Muscle of arm (tissue), 1 donor: ENCODE measurements at regions not wholly inside any gene's neighbourhood (a gene's known extent, or its start where the extent isn't known, plus 50 kb on each side); places are given as distances from the start of the nearest gene placed in this dataset.

Experiments
- DNase-seq: peaks from one replicate; pipeline ENCODE4 v3.0.0-alpha.2; 2013

DNA sequence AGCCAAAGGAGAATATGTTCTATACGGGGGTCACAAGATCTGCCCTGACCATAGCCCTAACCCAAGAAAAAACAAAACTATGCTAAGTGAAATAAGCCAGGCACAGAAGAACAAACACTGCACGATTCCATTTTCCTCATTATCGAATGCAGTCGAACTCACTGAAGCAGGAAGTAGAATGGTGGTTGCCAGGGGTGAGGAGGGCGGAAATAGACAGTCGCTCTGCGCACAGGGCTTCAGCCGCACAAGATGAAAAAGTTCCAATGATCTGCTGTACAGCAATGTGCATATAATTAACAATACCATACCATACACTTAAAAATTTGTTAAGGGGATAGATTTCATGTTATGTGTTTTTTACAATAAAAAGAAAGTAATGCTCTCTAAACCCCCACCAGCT lies 257.7 kb downstream of the TXNL1 start:
- no peak for DNase-seq

DNA sequence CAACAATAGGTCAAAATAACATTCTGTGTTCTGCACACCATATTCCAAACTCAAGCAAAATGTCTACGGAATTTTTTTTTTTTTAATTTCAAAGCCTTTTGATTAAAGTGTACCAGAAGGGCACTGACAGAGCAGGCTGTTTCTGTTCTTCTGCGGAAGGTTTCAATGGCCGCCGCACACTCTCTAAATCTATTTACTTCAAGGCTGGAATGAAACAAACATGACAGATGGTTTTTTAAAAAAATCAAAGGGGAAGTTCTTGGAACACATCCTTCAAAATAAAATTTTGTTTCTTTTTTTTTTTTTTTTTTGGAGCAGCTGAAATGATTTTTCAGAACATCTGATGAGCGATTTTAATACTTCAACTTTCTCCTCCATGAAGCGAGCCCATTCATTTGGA lies 259.1 kb downstream of the TXNL1 start:
- no peak for DNase-seq

DNA sequence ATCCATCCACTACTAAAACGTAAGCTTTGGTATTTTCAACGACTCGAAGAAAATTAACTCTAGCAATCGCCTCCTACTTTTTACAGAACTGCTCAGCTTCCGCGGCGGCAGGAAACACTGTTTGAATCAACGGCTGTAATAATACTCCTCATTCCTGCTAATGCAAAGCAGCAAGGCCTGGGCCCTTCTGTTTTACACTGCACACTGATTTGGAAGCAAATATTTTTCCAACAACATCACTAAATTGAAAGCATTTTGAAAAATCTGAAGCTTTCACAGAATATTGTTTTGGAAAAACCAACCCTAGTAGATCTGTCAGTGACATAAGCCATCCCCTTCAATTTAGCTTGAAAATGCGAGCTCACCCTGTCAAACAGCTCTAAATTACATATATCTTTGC lies 261.2 kb downstream of the TXNL1 start:
- DNase-seq = no peak

DNA sequence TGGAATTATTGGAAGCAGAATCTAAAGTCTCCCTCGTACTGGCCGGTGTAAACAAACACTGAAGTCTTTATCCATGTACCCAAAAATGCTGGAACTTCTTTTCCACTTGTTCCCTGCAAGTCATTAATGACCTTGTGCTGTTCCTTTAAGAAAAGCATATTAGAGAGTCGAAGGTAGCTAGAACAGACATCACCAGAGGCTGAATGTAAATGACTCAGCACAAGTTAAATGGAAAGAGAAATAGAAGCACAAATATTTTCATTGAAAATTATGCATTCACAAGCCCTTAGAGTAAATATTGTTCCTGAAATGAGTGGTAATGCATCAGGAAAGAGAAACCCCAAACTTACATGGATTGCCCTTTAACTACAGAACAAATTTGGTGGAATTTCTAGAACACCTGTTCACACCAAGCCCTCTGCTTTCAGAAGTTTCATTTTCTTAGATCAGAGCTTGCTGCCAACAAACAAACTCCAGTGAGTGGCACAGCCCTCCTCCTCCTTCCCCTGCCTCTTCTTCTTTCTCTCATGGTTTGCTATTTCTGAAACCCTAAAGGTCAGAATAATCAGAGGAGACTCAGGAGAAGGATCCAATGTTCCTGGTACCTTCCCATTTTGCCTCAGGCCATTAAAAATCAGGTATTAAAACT lies 264.3 kb downstream of the TXNL1 start:
- DNase-seq = no peak

DNA sequence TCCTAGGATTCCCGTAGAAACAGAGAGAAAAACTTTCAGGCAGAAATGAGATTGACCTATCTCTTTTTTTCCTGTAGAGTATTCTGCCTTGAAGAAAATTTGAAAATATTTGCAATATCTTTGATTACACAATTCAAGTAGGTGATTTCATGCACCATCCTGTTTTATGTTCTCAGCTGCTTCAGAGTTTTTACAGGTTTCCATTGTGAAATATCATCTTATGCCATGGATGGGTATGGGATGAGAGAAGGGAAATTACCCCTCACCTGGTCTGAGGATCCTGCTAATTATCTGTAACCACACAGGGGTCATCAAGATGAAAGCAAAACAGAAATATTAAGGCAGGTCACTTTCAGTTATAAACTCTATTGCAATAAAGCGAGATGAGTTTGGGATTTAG lies 264.8 kb downstream of the TXNL1 start:
- DNase-seq = no peak

DNA sequence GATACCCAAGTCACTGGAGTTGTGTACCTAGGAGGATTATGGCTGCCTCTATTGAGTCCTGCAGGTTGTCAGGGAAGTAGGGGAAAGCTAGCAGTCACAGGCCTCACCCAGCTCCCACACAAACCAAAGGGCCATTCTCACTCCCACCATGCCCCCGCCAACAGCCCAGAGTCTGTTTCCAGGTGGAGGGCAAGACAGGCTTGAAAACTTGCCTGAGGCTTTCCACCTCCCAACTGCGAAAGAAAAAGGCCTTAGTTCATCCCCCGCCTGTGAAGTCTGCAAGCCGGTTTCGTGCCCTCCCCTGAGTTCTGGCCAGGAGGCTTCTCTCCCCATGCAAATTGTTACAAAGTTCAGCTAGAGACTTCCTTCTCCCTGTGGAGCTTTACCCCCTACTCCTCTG lies 270.3 kb downstream of the TXNL1 start:
- no peak for DNase-seq

DNA sequence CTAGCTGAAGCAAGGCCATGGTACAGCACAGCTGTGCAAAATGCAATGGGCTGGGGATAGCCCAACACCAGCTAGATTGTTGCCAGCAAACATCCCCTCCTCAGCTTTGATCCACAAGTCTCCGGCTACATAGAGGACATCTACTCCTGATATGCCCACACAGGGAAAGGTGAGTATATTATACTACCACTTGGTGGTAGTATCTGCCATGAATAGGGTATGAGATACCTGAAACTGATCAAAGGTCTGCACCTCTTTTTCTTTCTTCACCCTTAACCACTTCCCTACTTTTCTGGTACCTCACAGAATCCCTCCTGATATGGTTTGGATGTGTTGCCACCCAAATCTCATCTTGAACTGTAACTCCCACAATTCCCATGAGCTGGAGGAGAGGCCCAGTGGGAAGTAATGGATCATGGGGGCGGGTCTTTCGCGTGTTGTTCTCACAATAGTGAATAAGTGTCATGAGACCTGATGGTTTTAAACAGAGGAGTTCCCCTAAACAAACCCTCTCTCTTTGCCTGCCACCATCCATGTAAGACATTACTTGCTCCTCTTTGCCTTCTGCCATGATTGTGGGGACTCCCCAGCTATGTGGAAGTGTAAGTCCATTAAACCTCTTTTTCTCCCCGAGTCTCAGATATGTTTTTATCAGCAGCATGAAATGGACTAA lies 279.6 kb downstream of the TXNL1 start:
- DNase-seq = no peak

DNA sequence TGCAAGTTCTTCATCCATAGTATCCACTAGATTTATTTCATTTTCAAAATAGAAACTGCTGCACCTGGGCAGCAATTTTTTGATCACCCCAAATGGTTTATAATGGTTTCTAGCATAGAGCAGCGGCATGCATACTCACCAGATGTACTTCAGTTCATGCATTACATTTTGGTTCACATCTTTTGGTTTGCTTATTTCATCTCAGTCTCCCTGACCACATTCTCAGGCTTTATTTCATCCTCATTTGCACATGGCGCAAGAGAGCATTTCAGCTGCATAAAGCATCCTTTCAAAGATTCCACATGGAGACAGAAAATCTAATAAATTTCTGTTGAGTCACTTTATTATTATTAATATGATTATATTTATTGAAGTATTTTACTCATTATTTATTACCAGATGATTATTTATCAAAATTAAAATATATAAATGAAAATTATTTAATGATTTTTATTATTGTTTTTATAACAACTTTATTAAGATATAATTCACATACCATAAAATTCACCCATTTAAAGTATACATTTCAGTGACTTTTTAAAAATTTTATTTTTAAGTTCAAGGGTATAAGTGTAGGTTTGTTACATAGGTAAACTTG lies 284.6 kb downstream of the TXNL1 start:
- no peak for DNase-seq

DNA sequence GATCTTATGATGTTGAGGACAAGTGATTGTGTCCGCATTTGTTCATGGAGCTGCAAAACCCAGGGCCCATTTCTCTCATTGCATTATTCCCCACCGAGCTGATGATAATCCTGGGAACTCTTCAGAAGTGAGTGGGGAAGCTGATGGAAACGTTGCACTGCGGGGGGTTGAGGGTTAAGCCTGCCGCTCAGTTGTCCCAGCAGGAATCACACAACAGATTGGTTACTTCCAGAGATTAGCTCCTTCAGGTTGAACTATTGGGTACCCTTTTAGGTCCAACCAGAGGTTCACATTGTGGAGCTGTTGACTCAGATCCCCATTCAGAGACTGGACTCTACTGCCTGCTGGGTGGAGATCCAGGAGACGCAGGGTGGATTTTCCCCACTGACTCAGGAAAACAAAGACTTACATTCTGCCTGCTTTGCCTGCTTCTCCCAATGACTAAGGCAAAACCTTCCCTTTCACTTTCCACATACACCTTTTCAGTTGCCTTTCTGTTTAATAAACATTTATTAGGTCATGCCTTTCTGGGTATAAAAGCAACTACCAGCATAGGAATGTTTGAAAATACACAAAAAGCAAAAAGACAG lies 286.4 kb downstream of the TXNL1 start:
- DNase-seq = no peak

DNA sequence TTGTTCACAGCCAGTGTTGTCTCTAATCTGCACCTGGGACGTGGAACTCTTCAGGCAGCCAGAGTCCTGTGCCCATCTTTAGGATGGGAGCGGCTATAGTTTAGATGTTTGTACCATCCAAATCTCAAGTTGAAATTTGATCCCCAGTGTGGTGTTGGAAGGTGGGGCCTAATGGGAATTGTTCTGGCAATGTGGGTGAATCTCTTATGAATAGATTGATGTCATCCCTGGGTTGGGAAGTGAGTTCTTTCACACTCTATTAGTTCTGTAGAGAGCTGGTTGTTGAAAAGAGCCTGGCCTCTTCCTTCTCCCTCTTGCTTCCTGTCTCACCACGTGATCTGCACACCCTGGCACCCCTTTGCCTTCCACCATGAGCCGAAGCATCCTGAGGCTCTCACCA lies 300.9 kb downstream of the TXNL1 start:
- no peak for DNase-seq

DNA sequence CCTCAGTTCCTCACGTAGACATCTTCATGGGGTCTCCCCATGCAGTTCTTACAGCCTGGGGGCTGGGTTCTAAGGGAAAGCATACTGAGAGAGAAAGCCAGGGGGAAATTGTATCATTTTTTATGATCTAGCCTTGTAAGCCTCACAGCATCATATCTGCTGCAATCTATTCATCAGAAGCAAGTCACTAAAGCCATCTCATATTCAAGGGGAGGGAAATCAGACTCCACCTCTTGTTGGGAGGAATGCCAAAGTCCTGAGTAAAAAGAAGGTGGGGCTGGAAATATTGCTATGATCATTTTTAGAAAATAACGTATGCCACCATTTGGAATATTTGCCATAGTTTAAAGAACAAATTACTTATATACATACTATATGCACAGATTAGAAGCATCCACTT lies 304.6 kb downstream of the TXNL1 start:
- DNase-seq = no peak

DNA sequence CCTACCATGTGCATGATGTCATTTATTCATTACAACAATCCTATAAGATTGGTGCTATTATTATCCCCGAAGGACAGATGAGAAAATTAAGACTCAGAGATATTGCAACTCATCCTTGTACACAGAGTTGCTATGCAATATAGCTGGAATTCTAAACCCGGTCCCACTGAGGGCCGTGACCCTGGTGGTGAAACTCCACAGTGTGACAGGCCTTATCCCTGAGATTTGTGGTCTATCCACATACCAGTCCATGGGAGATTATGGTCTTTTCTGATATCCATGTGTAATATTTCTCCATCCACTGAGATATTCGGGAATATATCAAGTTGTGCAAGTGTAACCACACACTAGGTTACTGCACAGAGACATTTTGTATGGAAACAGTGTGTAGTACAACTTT lies 305.2 kb downstream of the TXNL1 start:
- no peak for DNase-seq

DNA sequence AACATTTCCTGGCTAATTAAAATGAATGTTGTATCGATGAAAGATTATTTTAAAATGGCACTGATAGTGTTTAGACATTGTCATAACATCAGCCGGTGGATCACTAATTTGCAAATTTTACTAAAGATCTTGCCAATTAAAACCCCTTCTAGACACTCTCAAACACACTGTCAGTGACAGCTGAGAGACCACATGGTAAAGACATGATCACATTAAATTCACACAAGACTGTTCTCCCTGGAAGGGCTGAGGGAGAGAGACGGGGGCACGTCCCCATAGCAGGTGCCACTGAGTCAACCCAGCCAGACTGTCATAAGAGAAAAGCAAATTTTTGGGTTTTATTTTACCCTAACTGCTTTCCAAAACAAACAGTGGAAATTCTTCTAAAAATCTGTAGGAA lies 306.0 kb downstream of the TXNL1 start:
- no peak for DNase-seq

DNA sequence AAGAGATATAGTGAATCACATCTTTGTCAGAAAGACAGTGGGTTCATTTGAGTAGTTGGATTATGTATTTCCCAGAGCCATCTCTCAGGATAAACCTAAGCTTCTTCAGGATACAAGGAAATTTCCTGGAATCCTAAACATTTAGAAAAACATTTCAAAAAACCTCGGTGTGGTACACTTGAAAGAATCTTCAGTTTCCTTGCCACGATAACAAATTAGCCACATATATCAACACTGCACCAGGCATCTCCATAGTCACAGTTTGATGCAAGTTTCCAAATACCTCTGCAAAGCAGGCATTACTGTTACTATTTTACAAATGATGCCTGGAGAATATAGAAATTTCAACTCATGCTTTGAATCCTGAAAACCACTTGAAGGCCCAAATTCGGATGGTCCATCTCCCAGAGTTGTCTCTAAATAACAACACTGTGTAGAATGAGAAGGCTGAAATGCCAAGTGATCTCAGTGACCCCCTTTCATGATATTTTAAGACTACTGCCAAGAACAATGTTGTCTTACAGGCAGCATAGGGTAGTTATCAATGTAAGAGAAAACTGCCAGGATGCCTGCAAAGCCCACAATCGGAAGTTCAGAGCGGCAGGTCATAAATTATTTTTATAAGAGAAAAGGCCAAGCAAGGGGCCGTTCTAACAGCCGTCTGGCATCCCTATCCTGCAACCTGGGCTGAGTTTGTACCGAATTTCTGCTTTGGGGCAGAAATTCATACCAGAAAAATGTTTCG lies 307.9 kb downstream of the TXNL1 start:
- no peak for DNase-seq

DNA sequence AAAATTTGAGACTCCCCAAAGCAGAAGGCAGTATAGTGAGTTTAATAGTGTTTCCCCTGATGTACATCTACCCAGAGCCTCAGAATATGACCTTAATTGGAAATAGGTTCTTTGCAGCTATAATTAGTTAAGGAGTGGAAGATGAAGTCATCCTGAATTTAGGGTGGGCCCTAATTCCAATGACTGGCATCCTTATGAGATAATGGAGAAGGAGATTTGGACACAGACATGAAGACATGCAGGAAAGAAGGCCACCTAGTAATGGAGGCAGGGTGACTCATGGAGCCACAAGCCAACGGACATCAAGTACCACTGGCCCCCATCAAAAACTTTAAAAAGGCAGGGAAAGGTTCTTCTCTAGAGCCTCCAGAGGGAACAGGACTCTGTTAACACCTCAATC lies 308.9 kb downstream of the TXNL1 start:
- DNase-seq = no peak

DNA sequence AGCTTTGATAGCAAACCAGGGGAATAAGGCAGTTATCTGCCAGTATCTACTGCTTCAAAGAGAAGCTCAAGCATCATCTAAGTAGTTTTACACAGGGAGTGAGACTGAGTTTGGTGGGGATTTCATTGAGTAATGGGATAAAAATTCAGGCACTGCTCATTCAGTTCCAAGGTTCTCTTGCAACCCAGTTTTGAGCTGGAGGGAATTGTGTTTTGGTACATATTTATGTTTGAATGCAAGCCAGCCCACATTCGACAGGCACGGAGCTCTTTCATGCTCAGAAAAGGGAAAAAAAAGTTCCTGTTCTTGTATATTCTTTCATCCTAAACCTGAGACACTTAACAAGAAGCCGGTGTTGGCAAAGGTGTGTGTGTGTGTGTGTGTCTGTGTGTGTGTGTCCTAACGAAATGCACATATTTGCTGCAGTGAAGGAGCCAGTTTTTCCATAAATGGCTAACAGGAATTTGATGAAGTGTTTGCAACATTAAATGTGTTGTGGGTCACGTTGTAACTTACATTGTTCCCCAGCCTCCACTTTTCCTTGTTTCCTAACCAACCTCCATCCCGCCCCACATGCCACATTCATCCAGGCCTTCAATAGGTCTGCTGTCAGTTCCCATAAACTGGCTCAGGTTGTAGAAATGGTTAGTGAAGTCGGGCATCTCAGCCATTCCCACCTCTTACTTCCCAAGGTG lies 311.1 kb downstream of the TXNL1 start:
- peak; percentile 42 for DNase-seq

DNA sequence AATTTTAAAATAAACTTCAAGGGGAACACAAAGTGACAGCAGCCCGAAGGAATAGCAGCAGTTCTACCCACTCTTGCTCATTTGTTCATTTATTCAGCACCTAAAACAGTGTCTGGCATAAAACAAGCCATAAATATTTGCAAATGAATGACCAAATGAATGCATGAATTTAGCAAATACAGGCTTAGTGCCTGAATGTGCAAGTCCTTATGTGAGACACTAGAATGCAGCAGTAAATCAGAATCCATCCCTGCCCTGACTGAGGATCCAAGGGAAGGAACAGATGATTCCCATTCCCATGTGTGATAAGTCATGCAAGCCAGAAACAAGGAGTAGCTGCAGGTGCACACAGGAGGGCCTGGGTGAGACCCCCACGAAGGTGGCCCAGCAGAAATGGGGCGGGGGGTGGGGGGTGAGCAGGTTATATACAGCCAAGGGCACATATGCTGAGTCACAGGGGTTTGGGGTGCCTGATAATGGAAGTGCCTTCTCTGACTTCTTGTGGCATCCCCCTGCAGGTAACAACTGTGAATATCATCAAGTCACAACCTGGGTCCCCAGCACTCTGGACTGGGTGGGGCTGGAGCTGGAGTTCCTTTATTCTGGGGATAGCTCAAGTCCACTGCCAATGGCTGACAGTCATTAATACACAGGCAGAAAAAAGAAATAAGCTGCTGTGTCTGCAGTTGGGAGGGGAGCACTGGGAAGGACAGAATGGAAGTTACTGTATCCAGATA lies 311.9 kb downstream of the TXNL1 start:
- DNase-seq = no peak

DNA sequence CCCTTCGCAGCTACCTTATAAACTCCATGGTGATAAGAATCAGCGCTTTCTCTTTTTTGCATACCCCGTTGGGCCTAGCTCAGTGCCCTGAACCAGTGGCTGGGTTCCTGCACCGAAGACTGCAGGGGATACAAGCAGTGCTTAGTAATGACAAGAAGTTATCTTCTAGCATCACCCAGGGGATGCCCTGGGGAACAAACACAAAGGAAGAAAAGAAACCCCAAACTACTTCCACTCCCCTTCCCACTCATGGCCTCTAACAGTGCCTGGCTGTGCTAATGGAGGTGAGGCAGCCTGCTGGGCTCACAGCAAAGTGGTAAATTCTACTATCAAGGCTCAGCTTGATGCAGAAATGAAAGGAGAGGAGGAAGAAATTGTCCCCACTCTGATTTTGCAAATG lies 314.7 kb downstream of the TXNL1 start:
- no peak for DNase-seq

DNA sequence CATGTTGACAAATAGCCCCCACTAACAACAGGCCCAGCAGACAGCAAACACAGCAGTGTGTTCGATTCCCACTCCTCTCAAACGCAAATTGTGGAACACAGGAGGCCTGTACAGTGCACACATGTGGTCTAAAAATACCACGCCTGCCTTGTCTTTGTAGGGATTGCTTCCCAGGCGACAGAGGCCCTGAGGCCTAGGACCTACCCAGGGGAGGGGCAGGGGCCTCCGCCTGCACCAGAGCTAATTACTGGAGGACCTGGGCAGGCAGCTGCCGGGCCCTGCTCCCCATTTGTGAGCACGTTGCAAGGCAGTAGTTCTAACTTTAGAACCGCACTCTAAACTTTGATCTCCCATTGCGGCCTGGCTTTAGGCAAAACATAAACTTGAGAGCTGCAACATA lies 316.0 kb downstream of the TXNL1 start:
- DNase-seq = no peak

DNA sequence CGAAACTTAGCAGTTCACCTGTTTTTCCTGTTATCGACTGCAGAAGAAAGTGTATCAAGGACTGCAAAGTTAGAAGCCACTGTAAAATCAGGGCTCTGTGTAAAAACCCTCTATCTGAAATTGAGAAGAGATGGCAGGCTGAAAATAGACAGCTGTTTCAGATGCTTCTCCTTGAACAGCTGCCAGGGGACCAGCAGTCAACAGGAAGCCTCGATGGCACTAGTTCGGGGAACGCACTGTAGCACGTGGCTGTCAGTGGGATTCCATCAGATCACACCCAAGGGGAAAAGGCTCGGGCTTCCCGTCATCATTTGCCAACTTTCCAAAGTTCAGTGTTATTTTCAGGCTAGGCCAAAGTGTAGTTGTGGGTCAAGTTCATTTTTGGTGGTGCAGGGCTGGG lies 316.9 kb downstream of the TXNL1 start:
- DNase-seq = peak; percentile 51

DNA sequence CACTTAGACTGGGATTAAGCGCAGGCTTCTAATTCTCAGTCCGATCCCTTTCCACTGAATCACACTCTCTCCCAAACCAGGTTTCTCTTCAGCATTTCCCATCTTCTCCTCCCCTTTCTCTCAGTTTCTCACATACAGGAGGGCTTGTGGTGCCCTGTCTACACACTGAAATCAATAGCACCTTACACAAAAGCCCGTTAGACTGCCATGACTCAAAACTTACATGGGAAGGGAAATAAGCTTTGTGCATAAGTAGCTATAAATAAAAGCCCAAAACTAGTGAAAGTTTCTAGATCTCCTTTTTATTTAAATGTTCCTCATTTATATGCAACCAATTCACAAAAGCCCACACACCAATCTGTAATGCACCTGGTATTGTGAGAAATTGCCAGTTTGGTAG lies 318.4 kb downstream of the TXNL1 start:
- no peak for DNase-seq
